ENCODE measurements at regions not wholly inside any gene's neighbourhood (a gene's known extent, or its start where the extent isn't known, plus 50 kb on each side); places are given as distances from the start of the nearest gene placed in this dataset.

DNA sequence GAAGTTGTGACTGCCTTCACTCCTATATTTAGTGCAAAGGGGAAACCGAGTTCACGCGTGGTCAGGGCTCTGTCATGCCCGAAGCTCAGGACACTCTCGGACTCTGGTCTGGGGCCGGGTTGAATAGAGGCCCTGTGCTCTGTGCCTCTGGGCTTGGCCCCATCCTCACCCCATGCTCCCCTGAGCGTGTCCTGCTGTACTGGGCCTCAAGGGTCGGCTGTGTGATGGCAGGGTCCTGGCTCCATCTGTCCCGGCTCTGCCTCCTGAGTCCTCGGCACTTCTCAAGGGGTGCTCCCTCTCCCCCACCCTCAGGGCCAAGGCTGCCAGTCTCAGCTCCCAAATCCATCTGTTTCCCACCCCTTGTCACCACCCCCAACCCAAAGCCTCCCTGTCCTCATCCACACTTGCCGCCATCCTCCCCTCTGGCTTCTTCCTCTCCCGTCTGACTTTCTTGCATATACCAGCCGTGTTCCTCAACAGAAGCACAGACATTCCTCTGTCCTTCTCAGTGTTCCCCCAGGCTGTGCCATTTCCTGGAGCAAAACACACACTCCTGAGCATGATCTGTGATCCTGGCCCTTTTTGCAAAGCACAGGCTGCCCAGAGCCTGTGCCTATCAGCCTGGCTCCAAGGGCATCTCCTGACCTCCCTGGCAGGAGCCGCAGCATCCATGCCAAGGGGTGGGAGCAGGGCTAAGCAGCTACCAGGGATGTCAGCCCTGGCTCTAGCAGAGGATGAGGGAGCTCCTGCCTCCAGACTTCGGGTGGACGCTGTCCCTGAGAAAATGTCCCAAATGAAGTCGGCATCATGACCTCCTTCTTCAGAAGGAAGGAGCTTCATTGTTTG lies 64.2 kb upstream of the OTOS start:
- H3K4me2 ChIP-seq (ENCODE audit: low read length), result peak overlapping the region; percentile 65
- FAIRE-seq, result no peak

DNA sequence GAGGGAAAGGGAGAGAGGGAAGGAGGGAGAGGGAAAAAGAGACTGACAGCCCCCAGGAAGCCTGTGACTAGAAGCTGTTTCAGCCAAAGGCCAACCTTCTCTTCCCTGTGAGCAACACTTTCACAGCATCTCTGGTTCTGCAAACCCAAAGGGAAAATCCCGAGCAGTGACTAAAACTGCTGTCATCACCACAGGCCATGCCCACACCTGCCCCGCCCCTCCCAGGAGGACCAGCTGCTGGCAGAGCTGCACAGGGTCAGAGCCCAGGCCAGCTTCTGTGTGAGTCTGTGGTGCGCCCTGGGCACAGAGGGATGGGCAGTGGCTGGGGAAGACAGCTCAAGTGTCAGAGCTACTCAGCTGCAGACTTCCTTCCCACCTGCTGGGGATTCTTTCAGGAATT lies 64.9 kb upstream of the OTOS start:
- FAIRE-seq (no peak), DNase-seq (ENCODE audit: low read depth) (peak; percentile 53)
- H3K4me3 Mint-ChIP-seq (ENCODE audit: unreplicated experiment), result no peak overlapping the region
- Histone ChIP-seq H3K9ac (ENCODE audit: low read length) (peak overlapping the region; percentile 57), H3K79me2 (ENCODE audit: insufficient read depth, low read length) (no peaks in the 10 kb centered on the region), H3K4me3 (ENCODE audit: insufficient read depth, low read depth, low read length) (no peak overlapping the region), H3K4me2 (ENCODE audit: low read length) (peak overlapping the region; percentile 65), H2AFZ (ENCODE audit: low read depth, low read length) (peak overlapping the region; percentile 15), H4K20me1 (ENCODE audit: insufficient read depth, low read length) (no peaks in the 10 kb centered on the region), H3K27me3 (ENCODE audit: insufficient read depth, low read length) (peaks cover 20% of the 10 kb centered on the region), H3K4me1 (ENCODE audit: insufficient read depth, low read length) (peaks cover 12% of the 10 kb centered on the region), H3K9me3 (ENCODE audit: insufficient read depth, low read depth, low read length) (peaks cover 5% of the 10 kb centered on the region), H3K36me3 (ENCODE audit: insufficient read depth, low read length) (no peaks in the 10 kb centered on the region), H3K27ac (ENCODE audit: low read depth, low read length) (no peak overlapping the region)
- H3K27ac Mint-ChIP-seq (ENCODE audit: unreplicated experiment), result no peak overlapping the region
- no peaks in the 10 kb centered on the region for H3K36me3 Mint-ChIP-seq (ENCODE audit: low read depth, unreplicated experiment)
- TF ChIP-seq EZH2 (IDR thresholded peaks at IDR 0.05; ENCODE audit: insufficient read depth, low read length), result no peak
- TF ChIP-seq, protein P1, sequence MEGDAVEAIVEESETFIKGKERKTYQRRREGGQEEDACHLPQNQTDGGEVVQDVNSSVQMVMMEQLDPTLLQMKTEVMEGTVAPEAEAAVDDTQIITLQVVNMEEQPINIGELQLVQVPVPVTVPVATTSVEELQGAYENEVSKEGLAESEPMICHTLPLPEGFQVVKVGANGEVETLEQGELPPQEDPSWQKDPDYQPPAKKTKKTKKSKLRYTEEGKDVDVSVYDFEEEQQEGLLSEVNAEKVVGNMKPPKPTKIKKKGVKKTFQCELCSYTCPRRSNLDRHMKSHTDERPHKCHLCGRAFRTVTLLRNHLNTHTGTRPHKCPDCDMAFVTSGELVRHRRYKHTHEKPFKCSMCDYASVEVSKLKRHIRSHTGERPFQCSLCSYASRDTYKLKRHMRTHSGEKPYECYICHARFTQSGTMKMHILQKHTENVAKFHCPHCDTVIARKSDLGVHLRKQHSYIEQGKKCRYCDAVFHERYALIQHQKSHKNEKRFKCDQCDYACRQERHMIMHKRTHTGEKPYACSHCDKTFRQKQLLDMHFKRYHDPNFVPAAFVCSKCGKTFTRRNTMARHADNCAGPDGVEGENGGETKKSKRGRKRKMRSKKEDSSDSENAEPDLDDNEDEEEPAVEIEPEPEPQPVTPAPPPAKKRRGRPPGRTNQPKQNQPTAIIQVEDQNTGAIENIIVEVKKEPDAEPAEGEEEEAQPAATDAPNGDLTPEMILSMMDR (IDR thresholded peaks at IDR 0.05; ENCODE audit: insufficient read depth, low read depth, low read length), result no peak
- H3K27me3 Mint-ChIP-seq (ENCODE audit: low read depth, unreplicated experiment), result peaks cover 16% of the 10 kb centered on the region
- H3K4me1 Mint-ChIP-seq (ENCODE audit: low read depth, unreplicated experiment), result peaks cover 11% of the 10 kb centered on the region
- peaks cover 11% of the 10 kb centered on the region for H3K9me3 Mint-ChIP-seq (ENCODE audit: unreplicated experiment)

More for the DNA sequence above, 64.2 kb upstream of the OTOS start:
- peak overlapping the region; percentile 57 for H3K9ac ChIP-seq (ENCODE audit: low read length)
- peaks cover 12% of the 10 kb centered on the region for H3K4me1 Mint-ChIP-seq (ENCODE audit: low read depth, unreplicated experiment)
- no peak overlapping the region for H3K4me3 ChIP-seq (ENCODE audit: insufficient read depth, low read depth, low read length)
- peaks cover 12% of the 10 kb centered on the region for H3K4me1 ChIP-seq (ENCODE audit: insufficient read depth, low read length)
- no peak overlapping the region for H3K27ac Mint-ChIP-seq (ENCODE audit: unreplicated experiment)
- H3K79me2 ChIP-seq (ENCODE audit: insufficient read depth, low read length), result no peaks in the 10 kb centered on the region
- H3K27me3 Mint-ChIP-seq (ENCODE audit: low read depth, unreplicated experiment), result peaks cover 15% of the 10 kb centered on the region
- no peaks in the 10 kb centered on the region for H4K20me1 ChIP-seq (ENCODE audit: insufficient read depth, low read length)
- peaks cover 11% of the 10 kb centered on the region for H3K9me3 Mint-ChIP-seq (ENCODE audit: unreplicated experiment)
- peak overlapping the region; percentile 15 for H2AFZ ChIP-seq (ENCODE audit: low read depth, low read length)
- no peak for DNase-seq (ENCODE audit: low read depth)
- H3K9me3 ChIP-seq (ENCODE audit: insufficient read depth, low read depth, low read length), result peaks cover 5% of the 10 kb centered on the region
- no peak for TF ChIP-seq EZH2 (IDR thresholded peaks at IDR 0.05; ENCODE audit: insufficient read depth, low read length)
- TF ChIP-seq, protein P1 (IDR thresholded peaks at IDR 0.05; ENCODE audit: insufficient read depth, low read depth, low read length), result no peak
- H3K27ac ChIP-seq (ENCODE audit: low read depth, low read length), result no peak overlapping the region
- no peaks in the 10 kb centered on the region for H3K36me3 Mint-ChIP-seq (ENCODE audit: low read depth, unreplicated experiment)
- peaks cover 24% of the 10 kb centered on the region for H3K27me3 ChIP-seq (ENCODE audit: insufficient read depth, low read length)
- no peaks in the 10 kb centered on the region for H3K36me3 ChIP-seq (ENCODE audit: insufficient read depth, low read length)
- H3K4me3 Mint-ChIP-seq (ENCODE audit: unreplicated experiment), result no peak overlapping the region

DNA sequence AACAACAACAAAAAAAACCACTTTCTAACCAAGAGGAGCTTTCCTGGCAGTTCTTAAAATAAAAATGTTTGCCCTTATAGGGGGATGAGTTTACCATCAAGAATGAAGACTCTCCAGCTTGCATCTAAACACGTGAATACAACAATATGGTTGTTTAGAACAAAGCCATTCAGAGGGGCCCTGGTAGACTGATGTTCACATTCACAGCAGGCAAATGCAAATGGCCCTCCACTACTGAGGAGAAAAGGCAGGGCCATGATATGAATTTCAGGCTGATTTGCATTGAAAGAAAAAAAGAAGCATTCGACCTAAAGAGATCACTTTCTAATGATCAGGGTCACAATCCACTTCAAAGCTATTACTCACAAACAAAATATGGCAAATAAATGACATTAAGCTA lies 65.3 kb upstream of the OTOS start:
- no peaks in the 10 kb centered on the region for H3K36me3 ChIP-seq (ENCODE audit: insufficient read depth, low read length)
- H3K27ac ChIP-seq (ENCODE audit: low read depth, low read length), result no peak overlapping the region
- Mint-ChIP-seq H3K36me3 (ENCODE audit: low read depth, unreplicated experiment) (no peaks in the 10 kb centered on the region), H3K9me3 (ENCODE audit: unreplicated experiment) (peaks cover 11% of the 10 kb centered on the region), H3K27ac (ENCODE audit: unreplicated experiment) (no peak overlapping the region), H3K4me1 (ENCODE audit: low read depth, unreplicated experiment) (peaks cover 11% of the 10 kb centered on the region), H3K27me3 (ENCODE audit: low read depth, unreplicated experiment) (peaks cover 16% of the 10 kb centered on the region), H3K4me3 (ENCODE audit: unreplicated experiment) (no peak overlapping the region)
- TF ChIP-seq EZH2 (IDR thresholded peaks at IDR 0.05; ENCODE audit: insufficient read depth, low read length), result no peak
- TF ChIP-seq, protein P1 (IDR thresholded peaks at IDR 0.05; ENCODE audit: insufficient read depth, low read depth, low read length), result no peak
- H3K79me2 ChIP-seq (ENCODE audit: insufficient read depth, low read length), result no peaks in the 10 kb centered on the region
- H3K4me2 ChIP-seq (ENCODE audit: low read length), result peak overlapping the region; percentile 65
- H2AFZ ChIP-seq (ENCODE audit: low read depth, low read length), result no peak overlapping the region
- no peak overlapping the region for H3K4me3 ChIP-seq (ENCODE audit: insufficient read depth, low read depth, low read length)
- H3K27me3 ChIP-seq (ENCODE audit: insufficient read depth, low read length), result peaks cover 18% of the 10 kb centered on the region
- FAIRE-seq (no peak), DNase-seq (ENCODE audit: low read depth) (no peak)
- no peaks in the 10 kb centered on the region for H4K20me1 ChIP-seq (ENCODE audit: insufficient read depth, low read length)
- H3K9me3 ChIP-seq (ENCODE audit: insufficient read depth, low read depth, low read length), result peaks cover 5% of the 10 kb centered on the region
- no peak overlapping the region for H3K9ac ChIP-seq (ENCODE audit: low read length)
- H3K4me1 ChIP-seq (ENCODE audit: insufficient read depth, low read length), result peaks cover 12% of the 10 kb centered on the region

Measured in astrocyte (in vitro differentiated cells and primary cell).